Loucy (cell line): ENCODE measurements at regions not wholly inside any gene's neighbourhood (a gene's known extent, or its start where the extent isn't known, plus 50 kb on each side); places are given as distances from the start of the nearest gene placed in this dataset.

ENCODE experiments used
- H2AFZ ChIP-seq: fragments of 200-600 bp; sonication (generic); 2 replicates; pipeline ENCODE4 v1.6.0; 2016; ENCODE audit warnings: antibody characterized with exemption, mild to moderate bottlenecking, low read length, moderate library complexity
- H3F3A ChIP-seq: fragments of 200-600 bp; 2 replicates; pipeline ENCODE4 v1.6.0; 2016; ENCODE audit warnings: antibody characterized with exemption, low read depth, mild to moderate bottlenecking
- H3K27me3 ChIP-seq: fragments of 200-600 bp; sonication (generic); 2 replicates; pipeline ENCODE4 v1.6.1; 2014; ENCODE audit warnings: low read length, mild to moderate bottlenecking; ENCODE audit not compliant: insufficient read depth, poor library complexity, severe bottlenecking
- H3K36me3 ChIP-seq: fragments of 200-600 bp; sonication (generic); 2 replicates; pipeline ENCODE4 v1.6.1; 2016; ENCODE audit warnings: low read length; ENCODE audit not compliant: insufficient read depth
- H3K4me1 ChIP-seq: fragments of 200-600 bp; sonication (generic); 2 replicates; pipeline ENCODE4 v1.5.1; 2014; ENCODE audit warnings: low read length, mild to moderate bottlenecking; ENCODE audit not compliant: insufficient read depth, poor library complexity, severe bottlenecking
- H3K4me2 ChIP-seq: fragments of 200-600 bp; sonication (generic); 2 replicates; pipeline ENCODE4 v1.6.0; 2014; ENCODE audit warnings: antibody characterized with exemption, low read length, low read depth, mild to moderate bottlenecking; ENCODE audit not compliant: poor library complexity, severe bottlenecking
- H3K4me3 ChIP-seq: fragments of 200-600 bp; sonication (generic); 2 replicates; pipeline ENCODE4 v1.5.1; 2014; ENCODE audit warnings: low read length, mild to moderate bottlenecking, mixed read lengths; ENCODE audit not compliant: poor library complexity, severe bottlenecking
- H3K79me2 ChIP-seq: fragments of 200-600 bp; sonication (generic); 2 replicates; pipeline ENCODE4 v1.6.1; 2014; ENCODE audit warnings: low read length; ENCODE audit not compliant: insufficient read depth
- H3K9ac ChIP-seq: fragments of 200-600 bp; sonication (generic); 2 replicates; pipeline ENCODE4 v1.6.0; 2014; ENCODE audit warnings: mild to moderate bottlenecking, low read depth, low read length, moderate library complexity; ENCODE audit not compliant: poor library complexity, severe bottlenecking
- H3K9me2 ChIP-seq: fragments of 200-600 bp; sonication (generic); replicated peaks from 2 replicates; pipeline ENCODE4 v1.6.1; 2016; ENCODE audit warnings: low read depth, low read length, mixed read lengths
- H3K9me3 ChIP-seq: fragments of 200-600 bp; sonication (generic); 2 replicates; pipeline ENCODE4 v1.6.1; 2014; ENCODE audit warnings: mild to moderate bottlenecking, antibody characterized with exemption, low read length, low read depth; ENCODE audit not compliant: insufficient read depth
- H4K20me1 ChIP-seq: fragments of 200-600 bp; sonication (generic); 2 replicates; pipeline ENCODE4 v1.6.0; 2014; ENCODE audit warnings: antibody characterized with exemption, low read length, mild to moderate bottlenecking; ENCODE audit not compliant: insufficient read depth, poor library complexity, severe bottlenecking
- CTCF ChIP-seq: fragments of 200-600 bp; sonication (generic); conservative IDR thresholded peaks from 2 replicates; pipeline ENCODE4 v1.5.1; 2014; ENCODE audit warnings: mild to moderate bottlenecking, antibody characterized with exemption, low read length
- EZH2phosphoT487 ChIP-seq: fragments of 200-600 bp; IDR thresholded peaks from 2 replicates; pipeline ENCODE4 v1.6.1; 2018; ENCODE audit warnings: antibody characterized with exemption, mild to moderate bottlenecking, moderate library complexity, borderline replicate concordance

- no peak overlapping the region for H3K4me3 ChIP-seq
Measured at GRCh38 chr6:133701633-133702331, 187.1 kb upstream of the TCF21 start.

GRCh38 chr6:133704371-133704770, 184.5 kb upstream of the TCF21 start:
- no peaks in the 10 kb centered on the region for H3F3A ChIP-seq
- no peaks in the 10 kb centered on the region for H3K9me2 ChIP-seq
- H3K79me2 ChIP-seq = no peaks in the 10 kb centered on the region
- no peak overlapping the region for H2AFZ ChIP-seq
- TF ChIP-seq CTCF = no peak
- TF ChIP-seq EZH2phosphoT487 = no peak
- no peaks in the 10 kb centered on the region for H3K36me3 ChIP-seq
- H4K20me1 ChIP-seq = no peaks in the 10 kb centered on the region
- H3K27me3 ChIP-seq = peaks cover 25% of the 10 kb centered on the region
- no peak overlapping the region for H3K9ac ChIP-seq
- no peak overlapping the region for H3K4me3 ChIP-seq
- H3K4me2 ChIP-seq = no peak overlapping the region
- H3K4me1 ChIP-seq = no peaks in the 10 kb centered on the region
- no peaks in the 10 kb centered on the region for H3K9me3 ChIP-seq

More at GRCh38 chr6:133701633-133702331, 187.1 kb upstream of the TCF21 start:
- Histone ChIP-seq H3K4me2 (peak overlapping the region; percentile 14), H3K27me3 (peaks cover 17% of the 10 kb centered on the region), H2AFZ (no peak overlapping the region), H3K9ac (no peak overlapping the region), H3K36me3 (no peaks in the 10 kb centered on the region), H3K9me3 (no peaks in the 10 kb centered on the region), H3F3A (no peaks in the 10 kb centered on the region), H3K79me2 (no peaks in the 10 kb centered on the region), H4K20me1 (no peaks in the 10 kb centered on the region), H3K4me1 (no peaks in the 10 kb centered on the region), H3K9me2 (no peaks in the 10 kb centered on the region)
- TF ChIP-seq EZH2phosphoT487 (no peak), CTCF (no peak)

- Histone ChIP-seq H3K79me2 (no peaks in the 10 kb centered on the region), H3K27me3 (peaks cover 25% of the 10 kb centered on the region), H3K4me1 (no peaks in the 10 kb centered on the region), H3K9me2 (no peaks in the 10 kb centered on the region), H2AFZ (no peak overlapping the region), H3K36me3 (no peaks in the 10 kb centered on the region), H3K9ac (no peak overlapping the region), H3K4me3 (no peak overlapping the region), H3F3A (no peaks in the 10 kb centered on the region), H4K20me1 (no peaks in the 10 kb centered on the region), H3K4me2 (no peak overlapping the region), H3K9me3 (no peaks in the 10 kb centered on the region)
- TF ChIP-seq CTCF = no peak
Measured at GRCh38 chr6:133705066-133705465, 183.8 kb upstream of the TCF21 start.
